ENCODE measurements at regions not wholly inside any gene's neighbourhood (a gene's known extent, or its start where the extent isn't known, plus 50 kb on each side); places are given as distances from the start of the nearest gene placed in this dataset.

DNA sequence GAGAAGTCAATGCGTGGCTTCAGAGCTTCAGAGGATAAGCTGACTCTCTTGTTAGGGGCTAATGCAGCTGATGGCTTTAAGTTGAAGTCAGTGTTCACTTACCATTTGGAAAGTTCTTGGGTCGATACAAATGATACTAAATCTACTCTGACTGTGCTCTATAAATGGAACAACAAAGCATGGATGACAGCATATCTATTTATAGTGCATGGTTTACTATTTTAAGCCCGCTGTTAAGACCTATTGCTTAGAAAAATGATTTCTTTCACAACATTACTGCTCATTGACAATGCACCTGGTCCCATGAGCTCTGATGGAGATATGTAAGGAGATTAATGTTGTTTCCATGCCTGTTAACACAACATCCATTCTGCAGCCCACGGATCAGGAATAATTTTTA is 435.7 kb downstream of the MAT2B start:
- no peak overlapping the region for H3K4me3 ChIP-seq (ENCODE audit: control insufficient read depth, low read depth, low read length)
- DNase-seq (ENCODE audit: low read depth) = no peak
- TF ChIP-seq, protein P1, sequence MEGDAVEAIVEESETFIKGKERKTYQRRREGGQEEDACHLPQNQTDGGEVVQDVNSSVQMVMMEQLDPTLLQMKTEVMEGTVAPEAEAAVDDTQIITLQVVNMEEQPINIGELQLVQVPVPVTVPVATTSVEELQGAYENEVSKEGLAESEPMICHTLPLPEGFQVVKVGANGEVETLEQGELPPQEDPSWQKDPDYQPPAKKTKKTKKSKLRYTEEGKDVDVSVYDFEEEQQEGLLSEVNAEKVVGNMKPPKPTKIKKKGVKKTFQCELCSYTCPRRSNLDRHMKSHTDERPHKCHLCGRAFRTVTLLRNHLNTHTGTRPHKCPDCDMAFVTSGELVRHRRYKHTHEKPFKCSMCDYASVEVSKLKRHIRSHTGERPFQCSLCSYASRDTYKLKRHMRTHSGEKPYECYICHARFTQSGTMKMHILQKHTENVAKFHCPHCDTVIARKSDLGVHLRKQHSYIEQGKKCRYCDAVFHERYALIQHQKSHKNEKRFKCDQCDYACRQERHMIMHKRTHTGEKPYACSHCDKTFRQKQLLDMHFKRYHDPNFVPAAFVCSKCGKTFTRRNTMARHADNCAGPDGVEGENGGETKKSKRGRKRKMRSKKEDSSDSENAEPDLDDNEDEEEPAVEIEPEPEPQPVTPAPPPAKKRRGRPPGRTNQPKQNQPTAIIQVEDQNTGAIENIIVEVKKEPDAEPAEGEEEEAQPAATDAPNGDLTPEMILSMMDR (conservative IDR thresholded peaks at IDR 0.05; ENCODE audit: control insufficient read depth, insufficient read depth, low read depth, low read length) = no peak

DNA sequence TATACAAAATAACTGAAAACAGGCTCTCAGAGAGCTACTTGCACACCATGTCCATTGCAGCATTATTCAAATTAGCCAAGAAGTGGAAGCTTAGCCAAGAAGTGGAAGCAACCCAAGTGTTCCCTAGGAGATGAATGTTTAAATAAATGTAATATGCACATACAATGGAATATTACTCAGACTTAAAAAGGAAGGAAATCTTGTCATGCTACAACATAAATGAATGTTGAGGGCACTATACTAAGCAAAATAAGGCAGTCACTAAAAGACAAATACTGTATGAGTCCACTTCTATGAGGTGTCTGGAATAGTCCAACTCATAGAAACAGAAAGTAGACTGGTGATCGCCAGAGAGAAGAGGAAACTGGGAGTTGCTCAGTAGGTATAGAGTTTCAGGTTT is 438.1 kb downstream of the MAT2B start:
- TF ChIP-seq, protein P1 (conservative IDR thresholded peaks at IDR 0.05; ENCODE audit: control insufficient read depth, insufficient read depth, low read depth, low read length) = no peak
- DNase-seq (ENCODE audit: low read depth) = no peak
- no peak overlapping the region for H3K4me3 ChIP-seq (ENCODE audit: control insufficient read depth, low read depth, low read length)

DNA sequence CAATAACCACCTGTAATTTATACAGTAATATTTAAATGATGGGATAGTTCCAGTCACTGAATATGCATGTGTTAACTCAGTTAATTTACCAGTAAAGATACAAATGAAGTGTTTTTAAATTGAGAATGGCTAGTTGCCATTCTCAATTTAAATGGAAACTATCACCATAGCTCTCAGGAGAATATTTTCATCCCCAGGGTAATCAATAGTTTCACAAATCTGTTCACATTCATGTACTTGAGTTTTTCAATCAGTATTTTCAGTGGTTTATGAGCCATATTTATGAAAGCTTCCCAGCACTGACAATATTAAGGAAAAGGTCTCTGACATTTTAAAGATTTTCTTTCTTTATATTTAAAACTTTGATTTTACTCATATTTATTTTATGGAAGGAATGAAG is 439.3 kb downstream of the MAT2B start:
- H3K4me3 ChIP-seq (ENCODE audit: control insufficient read depth, low read depth, low read length) = no peak overlapping the region
- TF ChIP-seq, protein P1 (conservative IDR thresholded peaks at IDR 0.05; ENCODE audit: control insufficient read depth, insufficient read depth, low read depth, low read length) = no peak
- DNase-seq (ENCODE audit: low read depth) = no peak

DNA sequence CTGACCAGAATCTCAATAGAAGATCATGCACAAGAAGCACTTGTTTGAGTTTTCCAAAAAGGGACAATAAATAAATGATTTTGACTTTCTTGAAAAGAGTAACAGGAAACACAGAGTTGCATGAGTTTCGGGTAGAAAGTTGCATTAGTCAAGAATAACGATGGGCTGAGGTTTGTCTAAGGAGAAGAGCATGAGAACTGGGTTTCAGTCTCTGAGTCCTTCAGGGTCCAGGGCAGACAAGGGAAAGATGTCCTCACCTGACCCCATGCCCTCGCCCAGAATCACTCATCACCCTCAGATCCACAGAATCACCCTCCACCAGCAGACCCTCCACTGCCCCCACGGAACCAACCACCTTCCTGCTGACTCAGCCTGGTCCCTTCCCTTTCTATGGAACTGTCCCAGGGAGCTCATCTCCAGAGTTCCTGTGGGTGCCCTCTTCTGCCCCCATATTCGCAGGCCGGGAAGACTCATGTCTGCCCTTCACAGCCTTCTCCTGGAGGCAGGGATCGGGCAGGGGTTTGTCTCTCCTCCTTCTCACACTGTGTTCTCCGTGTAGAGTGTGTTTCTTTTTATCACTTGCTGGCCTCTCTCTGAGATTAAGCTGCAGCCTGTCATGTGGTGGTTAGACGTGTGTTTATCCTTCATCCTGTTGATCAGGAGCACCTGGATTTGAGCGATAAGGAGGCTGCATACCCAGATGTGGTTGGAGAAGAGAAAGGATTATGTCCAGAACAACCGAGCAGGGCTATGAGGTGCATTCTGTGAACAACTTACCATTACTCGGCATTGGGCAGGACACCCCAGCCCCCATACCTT is 442.6 kb downstream of the MAT2B start:
- TF ChIP-seq, protein P1 (conservative IDR thresholded peaks at IDR 0.05; ENCODE audit: control insufficient read depth, insufficient read depth, low read depth, low read length) = no peak

DNA sequence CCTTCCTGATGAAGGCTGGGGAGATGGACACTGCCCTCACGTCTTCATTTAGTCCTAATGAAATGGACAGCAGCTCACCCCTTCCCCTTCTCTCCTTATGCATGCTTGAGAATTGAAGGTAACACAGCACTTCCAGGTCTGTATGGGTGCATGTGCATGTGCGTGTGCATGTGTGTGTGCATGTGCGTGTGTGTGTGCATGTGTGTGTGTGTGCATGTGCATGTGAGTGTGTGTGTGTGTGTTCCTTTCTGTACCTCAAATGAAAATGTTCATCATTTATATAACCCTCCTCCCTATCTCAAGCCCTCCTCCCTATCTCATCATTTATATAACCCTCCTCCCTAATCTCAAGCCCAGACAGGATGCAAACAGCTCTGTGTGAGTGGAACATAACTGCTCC is 444.8 kb downstream of the MAT2B start:
- no peak overlapping the region for H3K4me3 ChIP-seq (ENCODE audit: control insufficient read depth, low read depth, low read length)
- DNase-seq (ENCODE audit: low read depth) = no peak
- TF ChIP-seq, protein P1 (conservative IDR thresholded peaks at IDR 0.05; ENCODE audit: control insufficient read depth, insufficient read depth, low read depth, low read length) = no peak

More for the DNA sequence above, 442.6 kb downstream of the MAT2B start:
- DNase-seq (ENCODE audit: low read depth) = no peak
- H3K4me3 ChIP-seq (ENCODE audit: control insufficient read depth, low read depth, low read length) = no peak overlapping the region

DNA sequence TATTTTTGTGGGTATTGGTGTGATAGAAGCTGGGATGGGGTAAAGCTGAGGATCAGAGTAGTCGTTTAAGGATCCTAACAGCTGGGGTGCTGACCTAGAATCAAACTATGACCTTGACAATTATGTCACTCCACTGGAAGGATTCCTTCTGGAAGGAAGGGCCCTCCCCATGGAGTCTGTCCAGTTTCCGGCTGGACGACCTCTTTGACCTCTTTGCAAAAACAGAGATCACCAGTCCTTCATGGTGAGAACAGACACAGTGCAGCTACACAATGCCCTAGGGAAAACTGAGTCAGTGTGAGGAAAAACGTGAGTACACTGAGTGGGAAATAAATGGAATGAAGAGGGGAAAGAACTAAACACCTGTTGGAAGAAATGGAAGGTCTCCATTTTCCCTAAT is 445.6 kb downstream of the MAT2B start:
- no peak for DNase-seq (ENCODE audit: low read depth)
- H3K4me3 ChIP-seq (ENCODE audit: control insufficient read depth, low read depth, low read length) = no peak overlapping the region
- TF ChIP-seq, protein P1 (conservative IDR thresholded peaks at IDR 0.05; ENCODE audit: control insufficient read depth, insufficient read depth, low read depth, low read length) = no peak
